H9 (cell line): ENCODE measurements at regions not wholly inside any gene's neighbourhood (a gene's known extent, or its start where the extent isn't known, plus 50 kb on each side); places are given as distances from the start of the nearest gene placed in this dataset.

Experiments
- DNase-seq: peaks from one replicate; pipeline ENCODE4 v3.0.0-alpha.2; 2017
- H2AFZ ChIP-seq: one replicate; pipeline ENCODE4 v1.6.1; 2013; ENCODE audit warnings: mild to moderate bottlenecking, low read length, control low read depth, moderate library complexity
- H2AK5ac ChIP-seq: 2 replicates; pipeline ENCODE4 v1.6.1; 2013; ENCODE audit warnings: low read length, control low read depth, mixed read lengths; ENCODE audit not compliant: insufficient read length
- H2BK120ac ChIP-seq: one replicate; pipeline ENCODE4 v1.6.1; 2013; ENCODE audit warnings: low read depth, mild to moderate bottlenecking, low read length, control low read depth, inconsistent platforms; ENCODE audit not compliant: poor library complexity, severe bottlenecking
- H2BK12ac ChIP-seq: 2 replicates; pipeline ENCODE4 v1.6.1; 2013; ENCODE audit warnings: low read length, control low read depth, mixed read lengths, low read depth; ENCODE audit not compliant: insufficient read length
- H2BK15ac ChIP-seq: 2 replicates; pipeline ENCODE4 v1.6.1; 2013; ENCODE audit warnings: low read depth, low read length, control low read depth
- H2BK20ac ChIP-seq: one replicate; pipeline ENCODE4 v1.6.1; 2013; ENCODE audit warnings: low read depth, mild to moderate bottlenecking, low read length, control low read depth, inconsistent platforms; ENCODE audit not compliant: poor library complexity, severe bottlenecking
- H2BK5ac ChIP-seq: 2 replicates; pipeline ENCODE4 v1.6.1; 2013; ENCODE audit warnings: low read length, control low read depth, mixed read lengths; ENCODE audit not compliant: insufficient read length
- H3K14ac ChIP-seq: 2 replicates; pipeline ENCODE4 v1.6.1; 2013; ENCODE audit warnings: low read length, control low read depth; ENCODE audit not compliant: insufficient read depth
- H3K18ac ChIP-seq: 2 replicates; pipeline ENCODE4 v1.6.1; 2013; ENCODE audit warnings: low read depth, mild to moderate bottlenecking, mixed read lengths, low read length, control low read depth; ENCODE audit not compliant: insufficient read length
- H3K23ac ChIP-seq: 2 replicates; pipeline ENCODE4 v1.6.1; 2013; ENCODE audit warnings: low read length, control low read depth, mixed read lengths, low read depth; ENCODE audit not compliant: insufficient read length
- H3K23me2 ChIP-seq: 2 replicates; pipeline ENCODE4 v1.6.1; 2013; ENCODE audit warnings: low read depth, mild to moderate bottlenecking, mixed read lengths, low read length, control low read depth; ENCODE audit not compliant: insufficient read length, poor library complexity, severe bottlenecking
- H3K27ac ChIP-seq: 2 replicates; pipeline ENCODE4 v1.5.1; 2013; ENCODE audit warnings: low read length, control low read depth, mixed read lengths, low read depth; ENCODE audit not compliant: insufficient read length
- H3K27me3 ChIP-seq: 2 replicates; pipeline ENCODE4 v1.6.1; 2013; ENCODE audit warnings: low read length, control low read depth, inconsistent platforms; ENCODE audit not compliant: insufficient read depth
- H3K4ac ChIP-seq: 2 replicates; pipeline ENCODE4 v1.6.1; 2013; ENCODE audit warnings: low read depth, mild to moderate bottlenecking, control low read depth, inconsistent platforms, low read length, moderate library complexity
- H3K4me1 ChIP-seq: 2 replicates; pipeline ENCODE4 v1.6.1; 2013; ENCODE audit warnings: low read length, control low read depth, inconsistent platforms; ENCODE audit not compliant: insufficient read depth
- H3K4me2 ChIP-seq: 2 replicates; pipeline ENCODE4 v1.6.1; 2013; ENCODE audit warnings: low read length, control low read depth, mixed read lengths; ENCODE audit not compliant: insufficient read length, insufficient read depth
- H3K56ac ChIP-seq: 2 replicates; pipeline ENCODE4 v1.6.1; 2013; ENCODE audit warnings: low read depth, mild to moderate bottlenecking, mixed read lengths, low read length, control low read depth; ENCODE audit not compliant: insufficient read length
- H3K79me1 ChIP-seq: 2 replicates; pipeline ENCODE4 v1.6.1; 2013; ENCODE audit warnings: low read depth, mild to moderate bottlenecking, moderate library complexity, low read length, control low read depth, inconsistent platforms; ENCODE audit not compliant: insufficient read depth, poor library complexity, severe bottlenecking
- H3K79me2 ChIP-seq: 2 replicates; pipeline ENCODE4 v1.6.1; 2013; ENCODE audit warnings: low read length, control low read depth, inconsistent platforms; ENCODE audit not compliant: insufficient read depth
- H3K9ac ChIP-seq: 2 replicates; pipeline ENCODE4 v1.6.1; 2013; ENCODE audit warnings: low read length, control low read depth, mixed read lengths; ENCODE audit not compliant: insufficient read length; ENCODE audit errors: extremely low read depth
- H3K9me3 ChIP-seq: one replicate; pipeline ENCODE4 v1.6.1; 2013; ENCODE audit warnings: low read depth, low read length, inconsistent platforms; ENCODE audit not compliant: control insufficient read depth
- H3T11ph ChIP-seq: one replicate; pipeline ENCODE4 v1.6.1; 2013; ENCODE audit warnings: mild to moderate bottlenecking, low read length, control low read depth, inconsistent platforms
- H4K20me1 ChIP-seq: one replicate; pipeline ENCODE4 v1.6.1; 2013; ENCODE audit not compliant: control insufficient read depth, insufficient read length, insufficient read depth
- H4K5ac ChIP-seq: 2 replicates; pipeline ENCODE4 v1.6.1; 2013; ENCODE audit warnings: low read depth, mild to moderate bottlenecking, mixed read lengths, low read length, control low read depth; ENCODE audit not compliant: insufficient read length
- H4K8ac ChIP-seq: replicated peaks from 2 replicates; pipeline ENCODE4 v1.6.1; 2013; ENCODE audit warnings: low read length, control low read depth, mixed read lengths, low read depth; ENCODE audit not compliant: insufficient read length
- H4K91ac ChIP-seq: 2 replicates; pipeline ENCODE4 v1.6.1; 2013; ENCODE audit warnings: low read depth, mild to moderate bottlenecking, moderate library complexity, mixed read lengths, low read length, control low read depth; ENCODE audit not compliant: insufficient read length
- H3K27ac Mint-ChIP-seq, 3 experiments: 2 replicates in 2 of 3; 3 replicates in 1 of 3; pipeline ENCODE4 v1.8.0; 2020 to 2021; ENCODE audit warnings: mixed read lengths in 3 of 3, mild to moderate bottlenecking in 1 of 3, moderate library complexity in 1 of 3
- H3K27me3 Mint-ChIP-seq: 2 replicates; pipeline ENCODE4 v1.8.0; 2021; ENCODE audit warnings: low read depth, mild to moderate bottlenecking, moderate library complexity, mixed read lengths
- H3K36me3 Mint-ChIP-seq, 3 experiments: 2 replicates in 2 of 3; 3 replicates in 1 of 3; pipeline ENCODE4 v1.8.0; 2020 to 2021; ENCODE audit warnings: low read depth in 3 of 3, mixed read lengths in 3 of 3; ENCODE audit not compliant: insufficient read depth in 1 of 3
- H3K4me1 Mint-ChIP-seq, 2 experiments: 2 replicates each; pipeline ENCODE4 v1.8.0; 2020; ENCODE audit warnings: mixed read lengths in 2 of 2
- H3K4me3 Mint-ChIP-seq, 2 experiments: 2 replicates in 1 of 2; 3 replicates in 1 of 2; pipeline ENCODE4 v1.8.0; 2020 to 2021; ENCODE audit warnings: mild to moderate bottlenecking in 2 of 2, mixed read lengths in 2 of 2, moderate library complexity in 1 of 2
- H3K9me3 Mint-ChIP-seq, 2 experiments: 2 replicates in 1 of 2; 3 replicates in 1 of 2; pipeline ENCODE4 v1.8.0; 2020; ENCODE audit warnings: mild to moderate bottlenecking in 2 of 2, mixed read lengths in 2 of 2, moderate library complexity in 1 of 2
- WGBS: extraction: QIAGEN DNeasy Blood & Tissue Kit; methylation state at CpG from one replicate; pipeline ENCODE4 v1.1.7; 2013; ENCODE audit warnings: missing lambda C conversion rate, low lambda C conversion rate, mixed read lengths; ENCODE audit not compliant: insufficient read length; ENCODE audit errors: extremely low coverage; 5-methylcytosine and 5-hydroxymethylcytosine counted together
- TF ChIP-seq, protein P1 (sequence below): fragments of 200-600 bp; sonication (generic); conservative IDR thresholded peaks from 3 replicates; pipeline ENCODE4 v1.8.0; 2021; ENCODE audit warnings: antibody characterized with exemption, mild to moderate bottlenecking

DNA sequence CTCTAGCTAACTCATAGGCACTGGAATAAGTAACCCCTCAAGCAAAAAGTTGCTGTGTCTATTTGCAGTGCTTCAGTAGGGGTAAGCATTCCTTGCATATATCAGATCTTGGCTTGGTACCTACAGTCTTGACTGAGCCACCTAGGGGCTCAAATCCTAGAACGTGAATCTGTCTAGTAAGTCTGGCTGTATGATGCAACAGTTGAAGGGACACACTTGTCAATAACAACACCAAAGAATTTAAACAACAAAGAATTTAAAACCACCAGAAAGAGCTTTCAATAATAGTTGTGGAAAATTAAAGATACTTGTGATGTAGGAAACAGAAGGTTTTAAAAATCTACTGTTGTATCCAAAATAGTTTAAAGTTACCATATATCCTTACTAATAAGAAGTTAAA, 65.4 kb downstream of the EBLN1 start:
- H3K23ac ChIP-seq, result no peak overlapping the region
- no peak overlapping the region for H4K91ac ChIP-seq
- no peak overlapping the region for H3T11ph ChIP-seq
- no peaks in the 10 kb centered on the region for H3K4me1 ChIP-seq
- Mint-ChIP-seq H3K36me3 (no peaks in the 10 kb centered on the region), H3K27me3 (no peaks in the 10 kb centered on the region; the same call in 1 of the 2 replicates), H3K4me1 (no peaks in the 10 kb centered on the region), H3K9me3 (peaks cover 0 to 8% of the 10 kb centered on the region in 2 experiments; a peak in 2 of 5 replicates), H3K27ac (no peak overlapping the region), H3K4me3 (no peak overlapping the region)
- no peaks in the 10 kb centered on the region for H3K79me1 ChIP-seq
- H4K5ac ChIP-seq, result no peak overlapping the region
- H3K23me2 ChIP-seq, result no peaks in the 10 kb centered on the region
- H3K56ac ChIP-seq, result no peak overlapping the region
- H2BK20ac ChIP-seq, result no peak overlapping the region
- no peak overlapping the region for H2BK15ac ChIP-seq
- H3K4ac ChIP-seq, result no peak overlapping the region
- TF ChIP-seq, protein P1, sequence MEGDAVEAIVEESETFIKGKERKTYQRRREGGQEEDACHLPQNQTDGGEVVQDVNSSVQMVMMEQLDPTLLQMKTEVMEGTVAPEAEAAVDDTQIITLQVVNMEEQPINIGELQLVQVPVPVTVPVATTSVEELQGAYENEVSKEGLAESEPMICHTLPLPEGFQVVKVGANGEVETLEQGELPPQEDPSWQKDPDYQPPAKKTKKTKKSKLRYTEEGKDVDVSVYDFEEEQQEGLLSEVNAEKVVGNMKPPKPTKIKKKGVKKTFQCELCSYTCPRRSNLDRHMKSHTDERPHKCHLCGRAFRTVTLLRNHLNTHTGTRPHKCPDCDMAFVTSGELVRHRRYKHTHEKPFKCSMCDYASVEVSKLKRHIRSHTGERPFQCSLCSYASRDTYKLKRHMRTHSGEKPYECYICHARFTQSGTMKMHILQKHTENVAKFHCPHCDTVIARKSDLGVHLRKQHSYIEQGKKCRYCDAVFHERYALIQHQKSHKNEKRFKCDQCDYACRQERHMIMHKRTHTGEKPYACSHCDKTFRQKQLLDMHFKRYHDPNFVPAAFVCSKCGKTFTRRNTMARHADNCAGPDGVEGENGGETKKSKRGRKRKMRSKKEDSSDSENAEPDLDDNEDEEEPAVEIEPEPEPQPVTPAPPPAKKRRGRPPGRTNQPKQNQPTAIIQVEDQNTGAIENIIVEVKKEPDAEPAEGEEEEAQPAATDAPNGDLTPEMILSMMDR, result no peak
- H2AK5ac ChIP-seq, result no peak overlapping the region
- no peak overlapping the region for H2BK5ac ChIP-seq
- no peak overlapping the region for H4K8ac ChIP-seq
- H3K9me3 ChIP-seq, result no peaks in the 10 kb centered on the region
- H4K20me1 ChIP-seq, result no peaks in the 10 kb centered on the region
- H3K4me2 ChIP-seq, result no peak overlapping the region
- no peak overlapping the region for H3K9ac ChIP-seq
- H2AFZ ChIP-seq, result no peak overlapping the region
- no peak overlapping the region for H3K18ac ChIP-seq
- no peaks in the 10 kb centered on the region for H3K27me3 ChIP-seq
- no peak overlapping the region for H2BK12ac ChIP-seq
- H2BK120ac ChIP-seq, result no peak overlapping the region
- H3K14ac ChIP-seq, result no peak overlapping the region
- H3K79me2 ChIP-seq, result no peaks in the 10 kb centered on the region
- WGBS, result no CpG with 5 or more reads among the region's 1 CpG
- DNase-seq, result no peak
- H3K27ac ChIP-seq, result no peak overlapping the region
